NCI-H345 (cell line): ENCODE measurements at regions not wholly inside any gene's neighbourhood (a gene's known extent, or its start where the extent isn't known, plus 50 kb on each side); places are given as distances from the start of the nearest gene placed in this dataset.
"Not testable (repeated sequence)": the region's sequence is repeated elsewhere in the genome, so short reads cannot be mapped to it uniquely, and the experiment has no call there.

Experiments
- DNase-seq: peaks from one replicate; lab custom pipeline; 2025; lab: John Stamatoyannopoulos, UW

DNA sequence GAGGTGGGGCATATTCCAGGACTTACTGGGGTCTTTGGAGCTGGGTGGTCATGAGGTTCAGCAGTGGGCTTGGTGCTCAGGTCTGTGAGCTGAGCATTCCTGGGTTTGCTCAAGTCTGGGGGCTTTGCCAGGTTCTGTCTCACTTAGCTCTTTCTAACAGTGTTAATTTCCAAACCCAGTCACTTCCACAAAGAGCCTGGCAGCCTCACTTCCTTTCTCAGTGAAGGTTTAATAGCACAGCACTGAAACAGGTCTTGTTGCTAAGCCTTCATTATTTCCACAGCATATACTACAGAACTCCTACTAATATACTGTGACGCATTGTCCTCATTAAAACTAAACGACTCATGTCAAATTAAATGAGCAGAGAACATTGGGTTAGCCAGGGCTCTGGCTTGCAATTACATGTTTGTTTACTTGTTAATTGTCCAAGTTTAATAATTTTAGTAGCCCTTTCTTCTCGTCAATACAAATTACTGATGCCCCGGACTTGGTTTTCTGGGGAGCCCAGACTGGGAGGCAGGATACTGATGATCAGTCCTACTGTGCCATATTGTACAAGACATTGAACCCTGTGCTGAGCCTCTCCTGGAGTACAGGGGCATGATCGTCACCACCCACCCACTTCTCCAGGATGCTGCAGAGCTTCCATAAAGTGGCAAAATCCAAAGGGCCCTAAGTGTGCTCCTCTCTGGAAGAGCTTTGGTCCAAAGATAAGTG lies 170.7 kb downstream of the IER5 start:
- no peak for DNase-seq

DNA sequence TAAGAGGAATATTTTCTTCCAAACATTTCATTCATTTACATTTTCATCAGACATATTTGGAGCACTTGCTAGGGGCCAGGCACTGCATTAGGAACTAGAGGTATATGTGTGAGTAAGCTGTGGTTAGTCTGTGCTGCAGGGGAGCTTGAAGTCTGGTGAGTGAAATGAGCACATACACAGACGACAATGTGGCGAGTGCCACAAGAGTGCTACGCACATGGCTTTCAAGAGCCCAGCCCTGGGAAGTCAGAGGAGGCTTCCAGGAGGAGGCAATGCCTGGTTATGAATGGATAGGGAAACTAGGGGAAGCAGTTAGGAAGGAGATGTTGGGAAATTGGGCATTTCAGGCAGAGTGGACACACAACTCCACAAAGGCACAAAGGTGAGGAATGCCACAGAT lies 171.8 kb downstream of the IER5 start:
- no peak for DNase-seq

DNA sequence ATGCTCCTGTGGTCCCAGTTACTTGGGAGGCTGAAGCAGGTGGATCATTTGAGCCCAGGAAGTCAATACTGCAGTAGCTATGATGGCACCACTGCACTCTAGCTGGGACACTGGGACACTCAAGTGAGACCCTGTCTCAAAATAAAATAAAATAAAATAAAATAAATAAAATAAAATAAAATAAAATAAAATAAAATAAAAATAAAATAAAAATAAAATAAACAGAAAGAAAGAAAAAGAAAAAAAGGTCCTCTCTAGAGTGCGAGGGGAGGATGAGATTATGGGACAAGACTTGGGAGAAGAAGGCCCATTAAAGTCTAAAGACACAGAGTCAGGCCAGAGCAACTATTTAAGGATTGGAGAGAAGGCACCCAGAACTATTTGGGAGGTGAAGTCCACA lies 172.5 kb downstream of the IER5 start:
- DNase-seq, result no peak

DNA sequence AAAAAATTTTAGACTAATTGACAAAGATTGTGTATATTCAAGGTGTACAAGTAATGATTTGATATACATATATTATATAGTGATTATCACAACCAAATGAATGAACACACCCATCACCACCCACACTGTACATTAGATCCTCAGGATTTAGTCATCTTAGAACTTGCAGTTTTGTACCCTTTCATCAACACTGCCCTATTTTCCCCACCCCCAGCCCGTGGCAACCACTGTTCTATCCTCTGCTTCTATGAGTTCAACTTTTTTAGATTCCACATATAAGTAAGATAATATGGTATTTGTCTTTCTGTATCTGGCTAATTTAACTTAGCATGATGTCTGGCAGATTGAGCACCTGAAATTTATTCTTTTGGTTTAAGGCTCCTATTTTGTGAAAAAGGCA lies 173.6 kb downstream of the IER5 start:
- DNase-seq, result no peak

DNA sequence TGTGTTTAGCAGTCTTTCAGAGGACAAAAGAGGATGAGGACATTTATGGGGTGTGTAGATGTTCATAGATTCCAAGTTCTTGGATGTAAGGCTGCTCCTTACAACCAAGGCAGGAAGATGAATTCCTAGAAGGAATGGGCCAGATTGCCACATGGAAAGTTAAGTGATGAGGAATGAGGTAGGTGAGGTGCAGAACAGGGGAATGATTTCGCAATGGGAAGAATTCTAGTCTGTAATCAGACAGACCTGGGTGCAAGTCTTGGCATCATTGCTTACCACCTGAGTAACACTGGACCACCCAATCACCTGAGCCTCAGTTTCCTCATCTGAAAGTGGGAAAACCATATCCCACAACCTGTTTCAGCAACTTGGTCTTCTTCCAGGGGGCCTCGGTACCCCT lies 174.9 kb downstream of the IER5 start:
- DNase-seq, result no peak

DNA sequence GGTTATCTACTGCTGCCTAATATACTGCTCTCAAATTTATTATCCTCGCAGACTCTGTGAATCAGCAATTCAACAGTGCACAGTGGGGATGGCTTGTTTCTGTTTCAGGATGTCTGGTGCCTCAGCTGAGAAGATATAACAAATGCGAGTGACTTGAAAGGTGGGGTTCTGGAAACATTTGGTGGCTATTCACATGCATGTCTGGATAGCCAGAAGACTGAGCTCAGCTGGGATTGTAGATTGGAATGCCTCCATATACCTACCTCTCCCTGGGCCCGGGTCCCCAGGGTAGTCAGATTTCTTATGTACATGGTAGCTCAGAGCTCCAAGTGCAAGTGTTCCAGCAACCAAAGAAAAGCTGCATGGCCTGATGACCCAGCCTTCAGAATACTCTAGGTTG lies 176.3 kb downstream of the IER5 start:
- no peak for DNase-seq

DNA sequence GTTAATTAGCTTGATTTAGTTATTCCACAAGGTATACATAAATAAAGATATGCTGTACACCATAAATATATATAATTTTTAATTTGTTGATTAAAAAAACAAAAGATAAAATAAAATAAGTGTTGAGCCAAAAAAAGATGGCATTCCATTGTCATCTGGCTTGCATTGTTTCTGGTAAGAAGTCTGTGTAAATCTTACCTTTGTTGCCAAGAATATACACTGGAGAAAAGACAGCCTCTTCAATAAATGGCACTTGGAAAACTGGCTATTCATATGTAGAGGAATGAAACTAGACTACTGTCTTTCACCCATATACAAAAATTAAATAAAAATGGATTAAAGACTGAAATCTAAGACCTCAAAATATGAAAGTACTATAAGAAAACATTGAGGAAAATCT lies 196.5 kb downstream of the IER5 start:
- DNase-seq, result no peak

DNA sequence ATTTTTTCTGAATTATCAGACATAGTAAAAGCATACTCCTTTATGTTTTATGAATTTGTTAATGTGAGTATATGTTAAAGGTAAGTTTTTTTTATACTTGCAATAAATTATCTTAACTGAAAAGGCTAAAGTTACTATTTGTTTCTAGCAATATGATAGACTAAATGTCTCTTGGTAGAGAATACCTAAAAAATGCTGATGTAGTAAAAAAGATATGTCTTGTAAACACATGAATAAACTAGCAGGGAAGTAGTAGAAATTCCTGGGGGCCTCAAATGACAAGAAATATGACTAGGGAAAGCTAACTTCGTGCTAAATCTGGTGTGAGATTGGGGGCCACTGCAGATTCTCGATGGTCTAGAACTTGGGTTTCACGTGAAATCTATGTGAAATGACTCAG lies 188.1 kb upstream of the CACNA1E start:
- DNase-seq, result no peak

DNA sequence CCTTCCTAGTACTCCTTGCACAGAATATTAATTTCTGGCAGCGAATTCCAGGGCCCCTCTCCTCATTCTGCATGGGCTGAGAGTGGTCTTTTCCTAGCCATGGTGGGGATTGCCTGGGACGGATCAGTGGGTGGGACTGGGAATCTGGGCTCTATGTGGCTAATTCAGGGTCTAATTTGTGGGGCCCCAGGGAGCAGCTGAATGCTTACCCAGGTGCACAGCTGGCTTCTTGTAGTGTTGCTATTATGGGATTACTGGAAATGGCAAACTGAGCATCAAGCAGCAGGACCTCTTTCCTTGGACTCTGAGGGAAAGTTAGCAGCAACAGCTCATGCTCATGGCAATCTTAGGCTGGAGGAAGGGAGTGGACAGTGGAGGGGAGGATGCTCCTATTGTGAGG lies 187.1 kb upstream of the CACNA1E start:
- no peak for DNase-seq

DNA sequence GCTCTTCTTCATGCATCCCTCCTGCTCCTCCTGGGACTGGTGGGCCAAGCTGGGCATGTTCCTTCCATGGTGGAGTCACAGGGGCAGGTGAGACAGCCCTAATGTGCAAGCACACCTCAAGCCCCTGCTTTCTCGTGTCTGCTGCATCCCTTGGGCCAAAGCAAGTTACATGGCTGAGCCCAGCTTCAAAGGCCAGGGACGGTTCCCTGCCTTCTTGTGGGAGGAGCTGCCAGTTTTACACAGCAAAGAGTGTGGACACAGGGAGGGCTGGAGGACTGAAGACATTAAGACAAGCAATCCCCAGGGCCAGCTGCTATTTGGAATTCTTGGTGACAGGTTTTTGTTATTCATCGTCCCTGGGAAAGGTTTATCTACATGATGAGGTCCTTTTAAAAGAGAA lies 175.2 kb upstream of the CACNA1E start:
- no peak for DNase-seq

DNA sequence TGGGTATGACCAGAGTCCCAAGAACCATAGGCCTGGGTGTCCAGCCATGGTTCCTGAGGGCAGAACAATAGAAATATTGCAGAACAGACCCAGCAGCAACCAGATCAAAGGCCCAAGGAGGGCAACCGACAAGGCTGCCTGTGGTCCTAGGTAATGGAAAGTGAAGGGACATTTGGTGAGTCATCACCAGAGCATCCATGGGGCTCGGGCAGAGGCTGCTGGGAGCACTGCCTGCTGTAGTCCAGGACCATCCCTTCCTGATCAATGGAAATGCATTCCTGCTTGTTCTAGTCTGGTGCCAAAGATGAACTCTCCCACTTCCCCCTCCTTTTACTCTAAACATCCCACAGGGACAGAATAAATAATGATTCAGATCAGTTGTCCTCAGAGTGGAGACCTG lies 172.8 kb upstream of the CACNA1E start:
- DNase-seq, result no peak

DNA sequence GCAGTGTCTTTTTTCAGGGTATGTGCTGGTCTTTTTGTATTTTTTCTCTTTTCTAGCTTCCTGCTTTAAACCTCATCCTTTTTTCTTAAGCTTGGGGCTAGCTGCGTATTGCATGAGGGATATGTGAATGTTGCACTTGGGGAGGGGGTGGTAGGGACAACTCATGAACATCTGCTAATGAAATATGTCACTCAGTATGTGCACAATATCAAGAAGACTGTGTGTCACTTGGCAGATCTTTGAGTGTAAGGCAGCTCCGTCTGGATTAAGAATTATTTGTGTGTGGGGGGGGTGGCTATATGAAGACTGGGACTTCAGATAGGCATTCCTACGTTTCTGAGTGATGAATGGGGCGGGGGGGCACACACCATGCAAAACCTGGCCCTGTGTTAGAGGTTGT lies 170.4 kb upstream of the CACNA1E start:
- DNase-seq, result no peak

DNA sequence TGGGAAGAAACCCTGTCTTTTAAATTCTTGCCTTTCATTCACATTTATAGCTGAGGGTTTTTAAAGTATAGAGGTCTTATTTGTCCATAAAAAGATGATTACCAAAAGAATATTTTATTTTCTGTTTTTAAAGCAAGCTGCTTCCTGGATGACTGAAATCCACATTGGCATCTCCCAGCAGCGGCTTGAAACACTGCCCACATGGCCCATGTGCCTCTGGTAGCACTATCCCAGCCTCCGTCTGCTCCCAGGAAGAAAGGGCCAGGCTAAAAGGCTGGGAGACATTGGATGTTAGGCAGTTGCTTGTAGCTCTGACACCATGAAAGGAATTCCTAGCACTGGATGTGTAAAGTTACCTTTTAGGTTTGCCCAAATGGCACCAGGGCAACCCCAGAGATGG lies 169.9 kb upstream of the CACNA1E start:
- DNase-seq, result no peak

DNA sequence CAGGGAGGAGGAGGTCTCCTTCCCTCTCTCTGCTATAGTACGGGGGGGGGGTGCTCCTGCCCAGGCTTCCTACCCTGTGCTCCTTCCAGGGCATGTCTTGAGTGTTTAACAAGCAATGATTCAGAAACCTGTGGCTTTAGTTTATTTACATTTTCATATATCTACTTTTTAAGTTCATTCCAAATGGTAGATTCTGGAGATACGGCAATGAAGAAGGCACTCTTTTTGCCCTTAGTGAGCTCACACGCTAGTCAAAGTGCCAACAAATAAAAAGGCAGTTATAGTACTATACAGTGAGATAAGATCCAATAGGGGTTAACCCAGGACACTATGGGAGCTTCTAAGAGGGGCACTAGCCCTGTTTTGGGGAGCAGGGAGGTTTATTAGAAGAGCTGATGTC lies 169.3 kb upstream of the CACNA1E start:
- no peak for DNase-seq

DNA sequence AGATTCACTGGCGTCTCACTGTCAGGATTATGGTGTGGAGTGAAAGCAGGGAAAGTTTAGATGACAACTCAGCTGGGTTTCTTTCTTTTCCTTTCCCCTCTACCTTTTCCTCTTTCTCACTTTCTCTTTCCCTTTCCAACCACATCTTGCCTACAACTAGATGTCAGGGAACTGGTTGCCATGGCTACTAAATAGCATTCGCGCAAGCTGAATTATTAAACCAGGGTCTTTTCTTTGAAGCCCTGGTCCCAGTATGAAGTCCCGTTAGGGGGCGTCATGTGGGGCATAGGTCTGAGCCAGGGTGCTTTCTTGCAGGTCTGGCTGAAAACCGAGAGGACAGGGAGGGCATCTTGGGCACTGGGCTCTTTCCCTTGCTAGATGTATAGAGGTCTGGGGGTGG lies 168.4 kb upstream of the CACNA1E start:
- DNase-seq, result no peak

DNA sequence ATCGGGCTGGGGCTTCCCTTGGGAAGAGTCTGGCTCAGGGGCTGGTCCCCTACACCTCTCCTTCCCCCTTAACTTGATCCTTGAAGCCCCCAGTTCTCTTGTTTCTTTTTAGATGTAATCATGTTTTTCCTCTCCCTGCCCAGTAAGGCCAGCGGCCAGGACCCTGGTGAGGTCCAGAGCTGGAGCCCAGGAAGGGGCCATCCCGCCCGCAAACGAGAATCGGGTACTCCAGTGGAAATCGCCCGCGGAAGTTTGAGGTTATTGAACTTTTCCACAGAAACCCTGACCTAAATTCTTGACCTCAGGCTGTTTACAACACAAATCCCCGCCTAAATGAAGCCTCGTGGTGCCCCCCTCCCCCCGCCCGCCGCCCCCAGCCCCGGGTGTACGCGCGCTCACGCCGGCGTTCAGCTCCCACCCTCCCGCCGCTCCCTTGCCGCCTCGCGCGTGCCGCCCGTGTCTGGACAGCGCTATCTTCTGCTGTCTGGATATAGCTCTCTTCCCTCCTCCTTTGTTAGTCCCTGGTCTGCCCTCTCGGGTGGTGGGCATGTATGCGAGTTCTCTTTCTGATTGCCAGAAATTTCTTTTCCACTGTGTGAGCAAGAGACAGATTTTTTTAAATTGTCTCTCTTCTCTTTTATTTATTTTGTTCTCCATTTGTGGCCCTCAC lies 165.9 kb upstream of the CACNA1E start:
- DNase-seq, result no peak

DNA sequence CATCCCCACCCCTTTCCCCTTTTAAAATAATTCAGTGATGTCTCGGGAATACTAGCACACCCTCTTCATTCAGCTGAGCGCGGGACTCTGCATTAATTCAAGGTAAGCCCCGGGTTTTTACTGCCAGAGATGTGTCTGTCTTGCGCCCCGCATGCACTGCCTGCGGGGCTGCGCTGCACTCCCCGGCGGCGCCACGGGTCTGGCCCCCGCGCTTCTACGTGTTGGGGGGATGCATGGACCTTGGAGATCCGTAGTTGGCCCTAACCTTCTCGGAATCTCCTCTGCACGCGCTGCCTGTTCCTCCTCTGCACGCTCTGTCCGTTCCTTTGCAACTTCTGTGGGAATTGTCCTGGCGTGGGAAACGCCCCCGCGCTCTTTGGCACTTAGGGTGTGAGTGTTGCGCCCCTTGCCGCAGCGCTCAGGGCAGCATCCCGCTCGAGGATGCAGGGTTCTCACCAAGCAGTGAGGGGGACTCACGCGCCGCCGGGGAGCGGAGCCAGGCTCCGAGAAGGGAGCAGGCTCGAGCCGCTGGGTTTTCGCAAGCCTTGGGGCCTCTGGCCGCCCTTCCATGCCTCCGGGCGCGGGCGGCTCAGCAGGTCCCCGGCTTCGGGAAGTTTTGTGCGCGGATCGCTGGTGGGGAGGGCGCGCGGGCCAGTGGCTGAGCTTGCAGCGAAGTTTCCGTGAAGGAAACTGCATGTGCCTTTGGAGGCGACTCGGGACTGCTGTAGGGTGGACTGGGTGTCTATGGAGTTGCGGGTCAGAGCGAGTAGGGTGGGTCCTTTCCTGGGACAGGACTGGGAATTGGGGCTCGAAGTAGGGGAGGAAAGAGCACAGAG lies 165.1 kb upstream of the CACNA1E start:
- DNase-seq, result no peak

DNA sequence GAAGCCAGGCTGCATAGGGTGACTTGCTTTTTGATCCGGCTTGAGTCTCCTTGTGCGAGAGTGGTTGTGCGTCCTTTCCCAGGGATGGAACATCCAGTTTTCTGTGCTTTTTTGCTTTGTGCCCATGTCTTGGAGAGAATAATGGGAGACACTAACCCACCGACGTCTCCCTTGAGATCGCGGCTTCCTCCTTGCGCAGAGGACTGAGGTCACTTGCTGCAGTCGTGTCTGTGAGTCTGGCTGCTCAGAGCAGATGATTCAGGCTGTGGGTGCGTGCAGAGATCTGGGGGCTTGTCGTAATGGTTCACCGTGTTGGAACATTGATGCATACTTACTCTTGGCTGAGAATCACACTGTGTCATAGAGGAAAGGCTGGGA lies 164.5 kb upstream of the CACNA1E start:
- DNase-seq, result no peak

DNA sequence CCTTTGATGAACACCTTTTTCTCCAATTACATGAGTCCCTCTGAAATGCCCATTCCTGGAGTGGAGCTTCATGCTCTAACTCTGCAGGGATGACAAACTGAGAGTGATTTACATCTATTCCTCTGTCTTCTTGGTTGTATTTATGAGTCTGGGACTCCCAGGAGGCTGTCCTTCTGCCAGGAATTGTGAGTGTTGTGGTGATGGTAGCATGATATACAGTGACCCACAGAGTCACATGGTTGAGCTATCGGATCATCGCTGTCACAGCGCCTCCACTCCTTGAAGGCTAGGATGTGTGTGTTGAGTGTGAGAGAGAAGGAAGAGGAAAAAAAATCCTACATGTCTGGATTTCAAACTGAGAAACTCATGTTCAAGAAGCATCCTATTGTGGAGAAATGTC lies 163.4 kb upstream of the CACNA1E start:
- DNase-seq, result no peak

DNA sequence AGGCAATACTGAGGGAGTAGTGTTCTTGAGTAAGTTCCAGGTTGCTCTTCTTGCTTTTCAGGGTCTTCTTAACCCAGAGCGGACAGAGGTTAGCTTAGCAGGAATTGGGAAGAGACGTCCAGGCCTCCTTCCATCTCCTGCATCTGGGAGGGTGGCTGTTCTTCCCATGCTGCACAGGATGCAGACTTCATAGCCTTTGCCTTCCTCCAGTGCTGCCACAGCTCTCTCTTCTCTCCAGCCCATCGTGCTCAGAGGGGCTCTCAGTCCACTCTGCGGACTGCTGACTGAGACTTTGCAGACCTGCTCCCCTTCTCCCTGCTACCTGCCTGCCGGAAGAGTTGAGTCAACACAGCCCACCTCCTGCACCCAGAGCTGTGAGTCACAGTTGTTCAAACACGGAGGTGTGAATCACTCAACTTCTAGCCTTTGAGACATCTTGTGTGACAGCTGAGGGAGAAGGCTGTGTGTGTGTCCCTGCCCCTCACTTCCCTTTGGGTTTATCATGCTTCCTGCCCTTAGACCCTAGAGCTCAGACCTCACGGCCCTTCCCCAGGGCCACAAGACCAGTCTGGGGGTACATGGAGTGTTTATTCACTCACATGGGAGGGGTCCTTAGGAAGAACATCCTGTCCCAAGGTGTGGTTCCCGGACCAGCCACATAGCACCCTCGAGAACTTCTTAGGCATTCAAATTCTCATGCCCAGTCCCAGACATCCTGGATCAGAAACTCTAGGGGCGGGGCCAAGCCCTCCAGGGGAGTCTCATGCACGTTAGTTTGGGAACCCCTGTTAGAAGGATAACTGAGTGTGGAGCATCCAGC lies 158.3 kb upstream of the CACNA1E start:
- DNase-seq, result no peak

DNA sequence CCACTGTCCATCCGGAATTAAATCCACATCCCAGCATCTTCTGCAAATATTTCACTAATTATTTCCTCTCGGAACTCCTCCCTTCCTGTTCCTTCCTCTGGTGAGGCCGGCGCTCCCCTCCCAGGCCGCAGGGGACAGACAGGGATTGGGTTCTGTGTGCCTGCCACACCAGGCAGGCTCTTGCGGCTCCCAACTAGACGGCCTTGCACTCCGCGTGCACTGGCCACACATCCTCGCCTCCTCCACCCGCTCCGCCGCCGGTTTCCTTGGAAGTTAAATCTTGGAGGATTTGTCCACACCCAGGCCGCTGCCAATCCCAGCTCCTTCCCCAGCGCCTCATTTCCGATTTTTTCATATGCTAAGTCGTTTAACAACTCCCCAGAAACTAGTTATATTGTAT lies 157.6 kb upstream of the CACNA1E start:
- DNase-seq, result not testable (repeated sequence)

DNA sequence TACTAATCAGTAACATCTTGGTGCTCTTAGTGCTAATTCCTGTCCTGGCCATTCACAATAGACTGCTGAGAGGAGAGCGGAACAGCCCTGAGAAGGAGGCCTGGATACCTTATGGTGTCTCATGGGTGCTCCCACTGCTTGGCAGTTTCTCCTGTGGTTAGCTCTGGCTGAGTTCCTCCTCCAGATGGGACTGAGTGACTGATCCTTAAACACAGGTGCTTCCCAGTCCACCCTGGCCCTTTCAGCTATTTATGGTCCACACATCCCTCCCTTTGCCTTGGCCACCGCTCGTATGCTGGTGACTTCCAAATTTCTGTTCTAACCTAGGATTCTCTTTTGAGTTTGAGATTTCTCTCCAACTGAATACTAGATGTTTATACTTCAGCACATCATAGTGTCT lies 157.0 kb upstream of the CACNA1E start:
- no peak for DNase-seq
